HepG2 (cell line): ENCODE measurements at regions not wholly inside any gene's neighbourhood (a gene's known extent, or its start where the extent isn't known, plus 50 kb on each side); places are given as distances from the start of the nearest gene placed in this dataset.

Source experiments
- GATA4 ChIP-seq: sonication (generic); IDR thresholded peaks from 2 replicates; pipeline ENCODE4 v1.6.1; 2016; ENCODE audit warnings: antibody characterized with exemption, low read depth, borderline replicate concordance
- HIC2 ChIP-seq: sonication (generic); formaldehyde crosslinking; IDR thresholded peaks from 2 replicates; pipeline ENCODE4 v1.9.0; 2022; ENCODE audit warnings: low read depth, missing genetic modification reagents
- ISL2 ChIP-seq: sonication (generic); formaldehyde crosslinking; IDR thresholded peaks from 2 replicates; pipeline ENCODE4 v1.5.0; 2020; ENCODE audit warnings: missing genetic modification reagents
- MIXL1 ChIP-seq: IDR thresholded peaks from 2 replicates; pipeline ENCODE4 v1.6.1; 2016
- MXI1 ChIP-seq: IDR thresholded peaks from 3 replicates; pipeline ENCODE4 v1.6.1; 2012; ENCODE audit warnings: low read depth, low read length, inconsistent platforms, borderline replicate concordance
- MYPOP ChIP-seq: sonication (generic); formaldehyde crosslinking; IDR thresholded peaks from 2 replicates; pipeline ENCODE4 v1.8.1; 2023; ENCODE audit warnings: mild to moderate bottlenecking, moderate library complexity, missing genetic modification reagents
- RBFOX2 ChIP-seq: fragments of 200-400 bp; formaldehyde crosslinking; IDR thresholded peaks from 2 replicates; pipeline ENCODE4 v1.6.1; 2017; ENCODE audit warnings: low read depth, mild to moderate bottlenecking, low read length
- SYNCRIP ChIP-seq: fragments of 200-400 bp; formaldehyde crosslinking; IDR thresholded peaks from 2 replicates; pipeline ENCODE4 v1.6.1; 2018; ENCODE audit warnings: mild to moderate bottlenecking, low read depth, low read length; ENCODE audit not compliant: insufficient read depth
- TAF1 ChIP-seq: sonication (generic); formaldehyde crosslinking; IDR thresholded peaks from 2 replicates; pipeline ENCODE4 v1.4.0; 2020; ENCODE audit warnings: missing genetic modification reagents
- TCF7L2 ChIP-seq: IDR thresholded peaks from 2 replicates; pipeline ENCODE4 v1.6.1; 2011; ENCODE audit warnings: mild to moderate bottlenecking, low read depth, low read length, moderate library complexity
- ZFP82 ChIP-seq: sonication (generic); formaldehyde crosslinking; IDR thresholded peaks from 2 replicates; pipeline ENCODE4 v1.5.1; 2020; ENCODE audit warnings: mild to moderate bottlenecking, missing genetic modification reagents, borderline replicate concordance
- ZFP91 ChIP-seq: sonication (generic); formaldehyde crosslinking; IDR thresholded peaks from 2 replicates; pipeline ENCODE4 v1.9.0; 2022; ENCODE audit warnings: missing genetic modification reagents, mild to moderate bottlenecking, borderline replicate concordance
- ZNF180 ChIP-seq: sonication (generic); formaldehyde crosslinking; IDR thresholded peaks from 2 replicates; pipeline ENCODE4 v1.4.0; 2020; ENCODE audit warnings: low read depth, missing genetic modification reagents, borderline replicate concordance
- ZNF562 ChIP-seq: sonication (generic); formaldehyde crosslinking; IDR thresholded peaks from 2 replicates; pipeline ENCODE4 v1.8.0; 2022; ENCODE audit warnings: missing genetic modification reagents, borderline replicate concordance
- ZNF670 ChIP-seq: sonication (generic); formaldehyde crosslinking; IDR thresholded peaks from 2 replicates; pipeline ENCODE4 v1.8.0; 2022; ENCODE audit warnings: mild to moderate bottlenecking, missing genetic modification reagents, borderline replicate concordance
- ZNF672 ChIP-seq: sonication (generic); formaldehyde crosslinking; IDR thresholded peaks from 2 replicates; pipeline ENCODE4 v1.8.1; 2022; ENCODE audit warnings: missing genetic modification reagents
- TF ChIP-seq, protein P1 (sequence below): sonication (generic); formaldehyde crosslinking; IDR thresholded peaks from 2 replicates; pipeline ENCODE4 v1.4.0; 2020; ENCODE audit warnings: missing genetic modification reagents

- TF ChIP-seq RBFOX2 (no peak), TCF7L2 (no peak), ISL2 (CRISPR knock-in tag) (peak; percentile 49; the same call in 1 of the 2 replicates), ZNF672 (CRISPR knock-in tag) (no peak), ZFP82 (CRISPR knock-in tag) (no peak), MIXL1 (peak; percentile 21; the same call in 1 of the 2 replicates), ZNF562 (no peak), ZFP91 (peak; percentile 42; the same call in 1 of the 2 replicates), MXI1 (no peak), HIC2 (peak; percentile 70; the same call in 1 of the 2 replicates), SYNCRIP (no peak), TAF1 (CRISPR knock-in tag) (no peak), ZNF180 (CRISPR knock-in tag) (no peak), ZNF670 (no peak), GATA4 (no peak), MYPOP (no peak)
- TF ChIP-seq, protein P1, sequence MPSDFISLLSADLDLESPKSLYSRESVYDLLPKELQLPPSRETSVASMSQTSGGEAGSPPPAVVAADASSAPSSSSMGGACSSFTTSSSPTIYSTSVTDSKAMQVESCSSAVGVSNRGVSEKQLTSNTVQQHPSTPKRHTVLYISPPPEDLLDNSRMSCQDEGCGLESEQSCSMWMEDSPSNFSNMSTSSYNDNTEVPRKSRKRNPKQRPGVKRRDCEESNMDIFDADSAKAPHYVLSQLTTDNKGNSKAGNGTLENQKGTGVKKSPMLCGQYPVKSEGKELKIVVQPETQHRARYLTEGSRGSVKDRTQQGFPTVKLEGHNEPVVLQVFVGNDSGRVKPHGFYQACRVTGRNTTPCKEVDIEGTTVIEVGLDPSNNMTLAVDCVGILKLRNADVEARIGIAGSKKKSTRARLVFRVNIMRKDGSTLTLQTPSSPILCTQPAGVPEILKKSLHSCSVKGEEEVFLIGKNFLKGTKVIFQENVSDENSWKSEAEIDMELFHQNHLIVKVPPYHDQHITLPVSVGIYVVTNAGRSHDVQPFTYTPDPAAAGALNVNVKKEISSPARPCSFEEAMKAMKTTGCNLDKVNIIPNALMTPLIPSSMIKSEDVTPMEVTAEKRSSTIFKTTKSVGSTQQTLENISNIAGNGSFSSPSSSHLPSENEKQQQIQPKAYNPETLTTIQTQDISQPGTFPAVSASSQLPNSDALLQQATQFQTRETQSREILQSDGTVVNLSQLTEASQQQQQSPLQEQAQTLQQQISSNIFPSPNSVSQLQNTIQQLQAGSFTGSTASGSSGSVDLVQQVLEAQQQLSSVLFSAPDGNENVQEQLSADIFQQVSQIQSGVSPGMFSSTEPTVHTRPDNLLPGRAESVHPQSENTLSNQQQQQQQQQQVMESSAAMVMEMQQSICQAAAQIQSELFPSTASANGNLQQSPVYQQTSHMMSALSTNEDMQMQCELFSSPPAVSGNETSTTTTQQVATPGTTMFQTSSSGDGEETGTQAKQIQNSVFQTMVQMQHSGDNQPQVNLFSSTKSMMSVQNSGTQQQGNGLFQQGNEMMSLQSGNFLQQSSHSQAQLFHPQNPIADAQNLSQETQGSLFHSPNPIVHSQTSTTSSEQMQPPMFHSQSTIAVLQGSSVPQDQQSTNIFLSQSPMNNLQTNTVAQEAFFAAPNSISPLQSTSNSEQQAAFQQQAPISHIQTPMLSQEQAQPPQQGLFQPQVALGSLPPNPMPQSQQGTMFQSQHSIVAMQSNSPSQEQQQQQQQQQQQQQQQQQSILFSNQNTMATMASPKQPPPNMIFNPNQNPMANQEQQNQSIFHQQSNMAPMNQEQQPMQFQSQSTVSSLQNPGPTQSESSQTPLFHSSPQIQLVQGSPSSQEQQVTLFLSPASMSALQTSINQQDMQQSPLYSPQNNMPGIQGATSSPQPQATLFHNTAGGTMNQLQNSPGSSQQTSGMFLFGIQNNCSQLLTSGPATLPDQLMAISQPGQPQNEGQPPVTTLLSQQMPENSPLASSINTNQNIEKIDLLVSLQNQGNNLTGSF = no peak
Observed at GRCh38 chr9:113705928-113706519, 170.1 kb upstream of the ZNF618 start (continued).
